ENCODE measurements at regions not wholly inside any gene's neighbourhood (a gene's known extent, or its start where the extent isn't known, plus 50 kb on each side); places are given as distances from the start of the nearest gene placed in this dataset.

- TF ChIP-seq POLR2AphosphoS5 (IDR thresholded peaks at IDR 0.05; ENCODE audit: low read depth) (no peak), NANOG (IDR thresholded peaks at IDR 0.05; ENCODE audit: borderline replicate concordance) (no peak), EZH2phosphoT487 (IDR thresholded peaks at IDR 0.05; ENCODE audit: unreplicated experiment) (no peak), CTCF (conservative IDR thresholded peaks at IDR 0.05; ENCODE audit: low read depth in 2 of 2) (no peak), EZH2 (IDR thresholded peaks at IDR 0.05; ENCODE audit: low read depth, unreplicated experiment) (no peak), REST (IDR thresholded peaks at IDR 0.05; ENCODE audit: unreplicated experiment) (no peak), ZNF114 (CRISPR knock-in tag; IDR thresholded peaks at IDR 0.05) (no peak), ETS1 (IDR thresholded peaks at IDR 0.05) (no peak), CREB1 (CRISPR knock-in tag; IDR thresholded peaks at IDR 0.05; ENCODE audit: low read depth) (no peak)
Observed at GRCh38 chr21:25244735-25245134, 362.5 kb downstream of the MRPL39 start.

Measured in GM23338 (cell line).